ENCODE measurements at regions not wholly inside any gene's neighbourhood (a gene's known extent, or its start where the extent isn't known, plus 50 kb on each side); places are given as distances from the start of the nearest gene placed in this dataset.

- Histone ChIP-seq H3K27ac (no peak overlapping the region), H3K4me1 (replicated peaks in 1 of 2) (no peaks in the 10 kb centered on the region), H3K27me3 (no peaks in the 10 kb centered on the region), H3K9me3 (replicated peaks in 1 of 3) (no peaks in the 10 kb centered on the region), H3K36me3 (replicated peaks in 1 of 2) (no peaks in the 10 kb centered on the region), H3K4me3 (no peak overlapping the region)
- TF ChIP-seq CTCF (IDR thresholded peaks at IDR 0.05): no peak
- TF ChIP-seq POLR2A (IDR thresholded peaks at IDR 0.05): no peak
- DNase-seq: peak in 1 of 7 donors; percentile 9
- WGBS, 4 donors: 84 to 98% (median 94%) methylated on average over 5 of the region's 5 CpGs
- intact Hi-C loops (cut with DNase I): no loop called here
Measured at GRCh38 chr10:78518224-78518623, 484.6 kb downstream of the RPS24 start.

GRCh38 chr10:78520737-78521430 lies 487.2 kb downstream of the RPS24 start:
- peak in 3 of 7 donors; percentile 18 to 51 (median 20) for DNase-seq

GRCh38 chr10:78523453-78523852 lies 489.8 kb downstream of the RPS24 start:
- TF ChIP-seq CTCF (IDR thresholded peaks at IDR 0.05): no peak
- TF ChIP-seq POLR2A (IDR thresholded peaks at IDR 0.05): no peak
- Histone ChIP-seq H3K4me1 (replicated peaks in 1 of 2) (no peaks in the 10 kb centered on the region), H3K36me3 (replicated peaks in 1 of 2) (no peaks in the 10 kb centered on the region), H3K4me3 (no peak overlapping the region), H3K9me3 (replicated peaks in 1 of 3) (no peaks in the 10 kb centered on the region), H3K27ac (no peak overlapping the region), H3K27me3 (no peaks in the 10 kb centered on the region)
- DNase-seq: no peak
- WGBS, 4 donors: 90 to 98% (median 93%) methylated on average over 1 of the region's 1 CpG
- intact Hi-C loops (cut with DNase I): no loop called here

More at GRCh38 chr10:78520737-78521430, 487.2 kb downstream of the RPS24 start:
- Histone ChIP-seq H3K4me3 (no peak overlapping the region), H3K9me3 (replicated peaks in 1 of 3) (no peaks in the 10 kb centered on the region), H3K36me3 (replicated peaks in 1 of 2) (no peaks in the 10 kb centered on the region), H3K27me3 (no peaks in the 10 kb centered on the region), H3K27ac (no peak overlapping the region), H3K4me1 (replicated peaks in 1 of 2) (no peaks in the 10 kb centered on the region)
- 71 to 80% (median 74%) methylated on average over 4 of the region's 4 CpGs for WGBS, 4 donors
- intact Hi-C loops (cut with DNase I): no loop called here
- TF ChIP-seq POLR2A (IDR thresholded peaks at IDR 0.05) (no peak), CTCF (IDR thresholded peaks at IDR 0.05) (peak in 5 of 6 experiments; percentile 2 to 32 (median 27))

GRCh38 chr10:78524342-78524741 lies 490.7 kb downstream of the RPS24 start:
- no peaks in the 10 kb centered on the region for H3K27me3 ChIP-seq
- 89 to 92% (median 90%) methylated on average over 5 of the region's 5 CpGs for WGBS, 4 donors
- H3K36me3 ChIP-seq (replicated peaks in 1 of 2): no peaks in the 10 kb centered on the region
- no peak overlapping the region for H3K4me3 ChIP-seq
- no peak overlapping the region for H3K27ac ChIP-seq
- intact Hi-C loops (cut with DNase I): no loop called here
- TF ChIP-seq CTCF (IDR thresholded peaks at IDR 0.05): no peak
- no peak for TF ChIP-seq POLR2A (IDR thresholded peaks at IDR 0.05)
- H3K9me3 ChIP-seq (replicated peaks in 1 of 3): no peaks in the 10 kb centered on the region
- H3K4me1 ChIP-seq (replicated peaks in 1 of 2): no peaks in the 10 kb centered on the region
- DNase-seq: no peak
